ENCODE measurements at regions not wholly inside any gene's neighbourhood (a gene's known extent, or its start where the extent isn't known, plus 50 kb on each side); places are given as distances from the start of the nearest gene placed in this dataset.
"Not testable (repeated sequence)": the region's sequence is repeated elsewhere in the genome, so short reads cannot be mapped to it uniquely, and the experiment has no call there.

GRCh38 chr4:3967204-3967603, 201.0 kb downstream of the ADRA2C start:
- not testable (repeated sequence) for DNase-seq

- DNase-seq, result not testable (repeated sequence)
Observed at GRCh38 chr4:3972626-3973025, 206.4 kb downstream of the ADRA2C start.

- DNase-seq, result not testable (repeated sequence)
Observed at GRCh38 chr4:3973581-3974200, 207.5 kb downstream of the ADRA2C start.

- not testable (repeated sequence) for DNase-seq
Observed at GRCh38 chr4:3983518-3984125, 217.4 kb downstream of the ADRA2C start.

GRCh38 chr4:3984796-3985195, 218.6 kb downstream of the ADRA2C start:
- DNase-seq, result not testable (repeated sequence)

GRCh38 chr4:3986412-3986811, 220.2 kb downstream of the ADRA2C start:
- not testable (repeated sequence) for DNase-seq

- not testable (repeated sequence) for DNase-seq
Observed at GRCh38 chr4:3997386-3997785, 229.3 kb downstream of the OTOP1 start.

- DNase-seq, result not testable (repeated sequence)
Observed at GRCh38 chr4:4004036-4004435, 222.7 kb downstream of the OTOP1 start.

- not testable (repeated sequence) for DNase-seq
Observed at GRCh38 chr4:4004702-4005101, 222.0 kb downstream of the OTOP1 start.

- DNase-seq, result not testable (repeated sequence)
Observed at GRCh38 chr4:4006356-4006755, 220.4 kb downstream of the OTOP1 start.

- not testable (repeated sequence) for DNase-seq
Observed at GRCh38 chr4:4019071-4019470, 207.7 kb downstream of the OTOP1 start.

- not testable (repeated sequence) for DNase-seq
Observed at GRCh38 chr4:4021161-4021560, 205.6 kb downstream of the OTOP1 start.

- not testable (repeated sequence) for DNase-seq
Observed at GRCh38 chr4:4026708-4027107, 200.0 kb downstream of the OTOP1 start.

- DNase-seq, result not testable (repeated sequence)
Observed at GRCh38 chr4:4028752-4029151, 198.0 kb downstream of the OTOP1 start.

- DNase-seq, result not testable (repeated sequence)
Observed at GRCh38 chr4:4030509-4030908, 196.2 kb downstream of the OTOP1 start.

GRCh38 chr4:4031446-4032135, 195.1 kb downstream of the OTOP1 start:
- not testable (repeated sequence) for DNase-seq

GRCh38 chr4:4032364-4032763, 194.4 kb downstream of the OTOP1 start:
- DNase-seq, result not testable (repeated sequence)

GRCh38 chr4:4032801-4033605, 193.7 kb downstream of the OTOP1 start:
- DNase-seq, result not testable (repeated sequence)

GRCh38 chr4:4037399-4038138, 189.2 kb downstream of the OTOP1 start:
- DNase-seq, result not testable (repeated sequence)

- not testable (repeated sequence) for DNase-seq
Observed at GRCh38 chr4:4045823-4046222, 180.9 kb downstream of the OTOP1 start.

- DNase-seq, result not testable (repeated sequence)
Observed at GRCh38 chr4:4046686-4047085, 180.0 kb downstream of the OTOP1 start.

- DNase-seq, result not testable (repeated sequence)
Observed at GRCh38 chr4:4047202-4047601, 179.5 kb downstream of the OTOP1 start.
